LoVo (cell line): ENCODE measurements at regions not wholly inside any gene's neighbourhood (a gene's known extent, or its start where the extent isn't known, plus 50 kb on each side); places are given as distances from the start of the nearest gene placed in this dataset.

Source experiments
- DNase-seq: peaks from one replicate; pipeline ENCODE4 v3.0.0-alpha.2; 2016; ENCODE audit warnings: low spot score

- DNase-seq = no peak
Observed at GRCh38 chr15:95281470-95281869, 1049.0 kb upstream of the NR2F2 start.

GRCh38 chr15:95284492-95284891 lies 1046.0 kb upstream of the NR2F2 start:
- DNase-seq = no peak

- no peak for DNase-seq
Observed at GRCh38 chr15:95284933-95285421, 1045.5 kb upstream of the NR2F2 start.

GRCh38 chr15:95286352-95286880 lies 1044.1 kb upstream of the NR2F2 start:
- DNase-seq = no peak

- DNase-seq = no peak
Observed at GRCh38 chr15:95287720-95288103, 1042.8 kb upstream of the NR2F2 start.

- DNase-seq = no peak
Observed at GRCh38 chr15:95288626-95289025, 1041.9 kb upstream of the NR2F2 start.

- DNase-seq = no peak
Observed at GRCh38 chr15:95290176-95290974, 1040.1 kb upstream of the NR2F2 start.

- DNase-seq = peak; percentile 64
Observed at GRCh38 chr15:95291898-95292472, 1038.5 kb upstream of the NR2F2 start.

GRCh38 chr15:95292785-95293450 lies 1037.6 kb upstream of the NR2F2 start:
- DNase-seq = no peak

- no peak for DNase-seq
Observed at GRCh38 chr15:95293456-95294031, 1037.0 kb upstream of the NR2F2 start.

- DNase-seq = no peak
Observed at GRCh38 chr15:95295363-95295762, 1035.1 kb upstream of the NR2F2 start.

- DNase-seq = no peak
Observed at GRCh38 chr15:95295896-95296625, 1034.4 kb upstream of the NR2F2 start.

- no peak for DNase-seq
Observed at GRCh38 chr15:95296643-95297042, 1033.9 kb upstream of the NR2F2 start.

- DNase-seq = no peak
Observed at GRCh38 chr15:95298729-95299128, 1031.8 kb upstream of the NR2F2 start.

GRCh38 chr15:95300958-95301357 lies 1029.5 kb upstream of the NR2F2 start:
- DNase-seq = no peak

- DNase-seq = no peak
Observed at GRCh38 chr15:95302206-95302605, 1028.3 kb upstream of the NR2F2 start.

GRCh38 chr15:95302809-95303208 lies 1027.7 kb upstream of the NR2F2 start:
- no peak for DNase-seq

GRCh38 chr15:95303713-95304112 lies 1026.8 kb upstream of the NR2F2 start:
- no peak for DNase-seq

- no peak for DNase-seq
Observed at GRCh38 chr15:95304151-95304946, 1026.2 kb upstream of the NR2F2 start.

- no peak for DNase-seq
Observed at GRCh38 chr15:95304947-95305400, 1025.5 kb upstream of the NR2F2 start.

- DNase-seq = no peak
Observed at GRCh38 chr15:95307115-95307514, 1023.4 kb upstream of the NR2F2 start.
